NCI-H187 (cell line): ENCODE measurements at regions not wholly inside any gene's neighbourhood (a gene's known extent, or its start where the extent isn't known, plus 50 kb on each side); places are given as distances from the start of the nearest gene placed in this dataset.

Experiments used
- DNase-seq, 2 experiments: peaks; one replicate each; lab custom pipeline; 2025; lab: John Stamatoyannopoulos, UW

DNA sequence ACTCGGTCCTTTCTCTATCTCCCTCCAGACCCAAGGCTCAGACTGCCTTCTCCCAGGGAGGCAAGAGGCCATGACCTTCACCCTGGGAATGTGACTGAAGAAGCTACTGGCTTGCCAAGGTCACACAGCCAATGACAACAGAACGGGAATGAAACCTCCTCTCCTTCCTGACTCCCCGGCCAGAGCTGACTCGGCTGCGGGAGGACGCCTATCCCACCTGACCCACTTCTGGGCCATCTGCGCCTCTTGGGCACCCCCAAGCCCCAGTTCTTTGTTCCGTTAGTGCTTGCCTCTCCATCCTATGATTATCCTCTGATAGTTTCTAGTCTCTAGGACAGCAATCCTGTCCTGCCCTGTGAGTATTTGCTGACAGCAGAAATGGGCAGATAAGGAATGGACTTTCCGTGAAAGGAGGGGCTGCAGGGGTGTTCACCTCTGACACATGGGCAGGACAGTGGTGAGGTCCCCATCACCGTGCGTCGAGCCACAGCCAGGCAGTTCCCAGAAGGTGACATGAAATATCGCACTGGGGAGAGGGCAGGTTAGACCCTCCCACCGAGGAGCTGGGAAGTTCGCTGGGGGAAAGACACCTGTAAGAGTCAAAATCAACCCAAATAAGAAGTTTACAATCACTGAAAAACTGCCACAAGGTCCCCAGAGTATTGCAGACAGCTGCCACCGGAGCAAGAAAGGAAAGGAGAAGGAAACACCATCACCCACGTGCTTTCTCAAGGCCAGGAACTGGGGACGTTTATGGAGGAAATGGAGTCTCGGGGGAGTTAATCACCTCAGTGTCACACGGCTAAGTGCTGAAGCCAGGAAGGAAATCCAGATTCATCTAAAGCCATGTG, 63.0 kb downstream of the INSIG1 start:
- DNase-seq: no peak

DNA sequence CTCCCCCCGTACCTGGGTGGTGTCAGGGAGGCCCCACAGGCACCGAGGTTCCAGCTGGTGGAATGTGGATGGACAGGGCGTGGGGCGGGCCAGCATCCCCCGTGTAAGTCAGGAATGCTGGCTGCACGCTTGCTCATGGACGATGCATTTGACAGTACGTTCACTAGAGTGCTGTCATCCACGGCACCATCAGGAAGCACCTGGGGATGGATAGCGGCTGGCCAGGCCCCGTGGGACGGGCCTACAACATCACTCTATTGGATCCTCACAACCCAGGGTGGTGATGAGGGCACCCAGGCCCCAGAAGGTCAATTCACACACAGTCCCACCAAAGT, 63.6 kb downstream of the INSIG1 start:
- DNase-seq: no peak

DNA sequence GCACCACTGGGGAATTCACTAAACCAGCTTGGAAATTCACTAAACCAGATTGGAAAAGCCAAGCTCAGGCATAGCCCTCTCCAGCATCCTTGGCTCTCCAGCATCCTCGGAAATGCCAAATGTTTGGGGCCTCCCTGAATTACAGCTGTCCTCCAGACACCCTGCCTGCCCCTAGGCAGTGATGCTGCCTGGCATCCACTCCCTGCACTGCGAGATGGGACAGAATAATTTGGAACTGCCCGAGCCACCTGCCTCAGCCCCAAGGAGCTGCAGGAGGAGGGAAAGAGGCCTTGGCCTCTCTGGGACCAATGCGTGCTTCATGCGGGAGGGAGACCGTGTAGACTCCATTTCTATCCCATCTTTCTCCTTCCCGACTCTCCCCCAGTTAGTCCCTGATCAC, 64.3 kb downstream of the INSIG1 start:
- no peak for DNase-seq

DNA sequence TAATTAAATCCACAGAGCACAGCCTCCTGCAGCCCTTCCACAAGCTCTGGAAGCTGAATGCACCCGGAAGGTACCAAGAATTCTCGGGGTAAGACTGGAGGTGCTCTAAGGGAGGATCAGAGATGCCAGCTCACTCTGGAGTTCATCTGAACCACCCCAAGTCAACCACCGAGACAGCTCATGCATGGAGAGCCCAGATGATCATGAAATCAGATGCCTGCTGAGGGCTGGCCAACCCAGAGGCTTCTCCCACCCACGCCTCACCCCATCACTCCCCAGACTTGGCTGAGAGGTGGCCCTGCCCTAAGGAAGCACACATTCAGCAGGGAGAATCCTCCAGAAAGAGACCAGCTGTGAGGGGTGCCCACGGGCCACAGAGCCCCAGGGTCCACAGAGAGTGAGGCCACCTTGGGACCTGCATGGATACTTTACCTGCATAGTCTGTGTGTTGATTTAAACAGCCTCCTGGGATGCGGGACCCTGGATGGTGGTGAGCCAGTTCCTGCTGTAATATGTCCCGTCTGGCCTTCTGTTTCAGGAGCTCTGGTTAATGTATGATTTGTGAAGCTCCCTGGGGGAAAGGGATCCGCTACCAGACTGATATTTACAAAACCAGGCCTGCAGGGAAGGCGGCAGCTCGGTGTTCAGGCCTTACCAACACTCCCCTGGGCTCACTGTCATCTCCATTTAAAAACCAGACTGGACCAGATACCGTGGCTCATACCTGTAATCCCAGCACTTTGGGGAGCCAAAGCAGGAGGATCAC, 64.9 kb downstream of the INSIG1 start:
- no peak for DNase-seq

DNA sequence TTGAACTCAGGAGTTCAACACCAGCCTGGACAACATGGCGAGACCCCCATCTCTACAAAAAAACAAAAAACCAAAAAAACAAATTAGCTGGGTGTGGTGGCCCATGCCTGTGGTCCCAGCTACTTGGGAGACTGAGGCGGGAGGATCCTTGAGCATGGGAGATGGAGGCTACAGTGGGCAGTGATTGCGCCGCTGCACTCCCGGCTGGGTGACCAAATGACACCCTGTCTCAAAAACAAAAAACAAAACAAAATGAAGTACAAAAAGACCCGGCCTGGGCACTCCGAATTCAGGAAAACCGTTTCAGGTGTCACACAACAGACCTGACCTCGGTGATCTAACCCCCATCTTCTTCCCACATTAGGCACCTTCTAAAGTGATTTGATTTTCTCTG, 65.5 kb downstream of the INSIG1 start:
- no peak for DNase-seq

DNA sequence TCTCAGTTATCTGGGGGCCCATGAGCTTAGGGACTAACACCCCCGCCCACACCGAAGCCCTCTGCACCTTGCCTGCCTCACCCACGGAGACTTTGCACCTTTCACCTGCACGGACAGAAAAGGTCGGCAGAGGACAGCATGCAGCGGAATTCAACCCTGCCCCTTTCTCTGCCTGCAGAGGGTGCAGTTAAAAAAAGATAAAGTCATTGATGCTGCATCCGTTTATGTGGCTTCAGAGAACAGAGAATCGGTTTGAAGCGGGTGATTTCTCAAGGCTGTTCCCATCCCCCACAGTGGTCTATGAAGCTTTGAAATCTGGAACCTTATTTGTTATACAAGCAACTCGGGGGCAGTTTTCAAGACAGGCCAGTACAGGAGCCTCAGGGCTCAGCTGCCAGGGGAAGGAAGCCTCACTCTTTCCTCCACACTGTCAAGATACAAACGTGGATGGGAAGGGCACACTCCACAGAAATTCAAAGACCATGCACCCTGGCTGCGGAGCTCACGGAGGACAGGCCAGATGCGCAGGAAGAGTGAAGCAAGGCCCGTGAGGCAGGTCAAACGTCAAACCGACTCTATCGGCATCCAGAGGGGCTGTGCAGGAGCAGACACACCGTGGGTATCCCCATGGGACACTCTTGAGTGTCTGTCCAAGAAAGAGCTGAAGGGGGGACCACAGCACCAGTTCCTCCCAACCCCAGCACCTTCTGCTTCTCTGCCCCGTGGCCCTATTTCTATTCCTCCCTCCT, 66.3 kb downstream of the INSIG1 start:
- no peak for DNase-seq

DNA sequence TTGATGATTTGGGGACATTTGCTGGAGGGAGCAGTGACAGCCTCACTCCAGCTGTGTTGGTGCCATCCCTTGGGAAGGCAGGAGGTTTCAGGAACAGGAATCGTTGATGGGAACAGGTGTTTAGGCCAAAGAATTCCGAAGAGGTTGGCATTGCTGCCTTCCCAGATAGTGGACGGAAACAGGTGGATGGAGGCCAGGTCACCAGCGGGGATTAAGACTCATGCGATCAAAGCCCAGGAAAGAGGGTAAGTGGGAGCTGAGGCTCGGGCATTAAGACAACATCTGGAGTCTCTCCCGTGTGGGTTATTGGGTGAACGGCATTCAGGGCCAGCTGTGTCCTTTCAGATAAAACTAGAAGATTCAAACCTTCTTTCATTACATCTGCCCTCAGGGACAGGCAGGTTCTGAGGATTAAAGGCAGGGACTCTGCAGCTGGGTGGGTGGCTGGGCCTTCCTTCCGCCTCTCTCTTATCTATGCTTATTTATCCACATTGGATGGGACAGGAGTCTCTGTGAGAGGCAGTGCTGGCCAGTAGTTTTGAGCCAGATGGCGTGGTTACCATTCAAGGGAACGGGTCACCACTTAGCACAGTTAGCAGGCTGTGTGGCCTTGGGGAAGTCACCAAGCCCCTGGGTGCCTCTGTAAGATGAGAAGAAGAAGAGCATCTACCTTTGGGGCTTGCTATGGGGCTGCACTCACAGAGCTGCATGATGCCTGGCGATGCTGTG, 67.6 kb downstream of the INSIG1 start:
- no peak for DNase-seq

DNA sequence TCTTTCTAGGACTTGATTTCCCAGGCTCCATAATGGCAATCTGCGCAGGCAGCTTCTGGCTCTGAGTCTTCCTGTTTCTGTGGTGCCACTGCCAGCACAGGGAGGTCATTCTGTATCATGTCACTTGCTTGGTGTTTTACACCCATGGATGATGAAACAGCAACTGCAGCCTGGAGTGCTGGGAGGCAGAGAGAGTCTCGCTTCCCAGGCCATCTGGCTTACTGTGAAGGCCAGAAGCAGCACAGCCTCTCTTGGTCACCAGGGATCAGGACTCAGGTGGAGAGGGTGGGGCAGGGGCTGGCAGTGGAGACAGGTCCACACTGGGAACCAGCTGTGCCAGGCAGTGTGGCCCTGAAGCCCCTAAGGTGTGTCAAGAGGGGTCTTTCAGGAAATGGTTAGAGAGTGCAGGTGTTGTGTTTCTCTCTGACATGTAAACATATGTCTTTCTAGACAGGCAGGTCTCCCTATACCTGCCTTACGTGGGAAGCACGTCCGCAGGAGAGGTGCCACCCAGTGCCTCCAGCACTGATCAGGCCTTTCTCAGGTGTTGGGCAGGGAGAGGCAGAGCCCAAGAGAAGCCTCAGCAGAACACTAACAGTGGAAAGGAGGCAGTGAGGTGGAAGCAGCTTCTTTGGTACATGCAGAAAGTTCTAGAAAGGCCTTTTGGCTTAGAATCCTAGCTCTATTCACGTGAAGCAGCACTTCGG, 71.4 kb downstream of the INSIG1 start:
- DNase-seq: no peak

DNA sequence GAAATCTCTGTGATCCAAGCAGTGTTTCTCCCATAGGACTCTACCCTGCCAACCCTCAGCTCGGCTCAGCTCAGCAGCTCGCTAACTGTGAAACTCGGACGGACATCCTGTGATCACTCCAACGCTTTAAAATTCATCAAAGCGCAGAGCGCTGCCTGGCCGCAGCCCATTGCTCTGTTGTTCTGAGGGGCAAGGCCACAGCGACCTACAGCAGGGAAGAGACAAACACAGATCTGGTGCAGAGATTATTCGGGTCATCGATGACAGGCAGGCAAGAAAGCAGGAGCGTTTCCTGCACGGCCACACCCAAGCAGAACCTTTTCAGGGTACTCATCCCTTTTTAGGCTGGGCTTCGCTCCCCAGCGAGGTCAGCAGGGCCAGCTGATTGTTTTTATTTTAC, 72.1 kb downstream of the INSIG1 start:
- DNase-seq: no peak

DNA sequence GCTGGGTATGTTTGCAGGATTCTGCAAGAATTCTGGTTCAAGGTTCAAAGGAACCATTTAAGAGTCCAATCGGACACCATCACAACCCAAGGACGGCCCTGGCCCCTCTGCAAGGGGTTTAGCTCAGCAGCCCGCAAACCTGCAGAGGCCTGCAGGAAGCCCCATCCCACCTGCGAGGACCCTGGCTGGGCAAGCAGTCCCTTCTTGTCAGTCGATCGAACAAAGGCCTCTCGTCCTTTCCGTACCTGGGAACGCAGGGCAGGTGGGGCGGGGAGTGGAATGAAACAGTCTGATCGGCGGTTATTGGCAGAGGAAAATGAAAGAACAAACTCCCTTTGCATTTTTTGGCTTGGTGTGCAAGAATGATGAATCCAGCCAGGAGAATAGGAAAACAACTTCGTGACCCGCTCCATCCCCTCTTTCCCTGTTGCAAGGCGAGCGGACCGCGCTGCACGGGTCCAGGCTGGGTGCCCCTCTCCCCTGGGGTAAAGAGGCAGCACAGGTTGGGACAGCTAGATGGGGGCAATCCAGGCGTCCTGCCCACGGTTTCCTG, 73.7 kb downstream of the INSIG1 start:
- DNase-seq: no peak

DNA sequence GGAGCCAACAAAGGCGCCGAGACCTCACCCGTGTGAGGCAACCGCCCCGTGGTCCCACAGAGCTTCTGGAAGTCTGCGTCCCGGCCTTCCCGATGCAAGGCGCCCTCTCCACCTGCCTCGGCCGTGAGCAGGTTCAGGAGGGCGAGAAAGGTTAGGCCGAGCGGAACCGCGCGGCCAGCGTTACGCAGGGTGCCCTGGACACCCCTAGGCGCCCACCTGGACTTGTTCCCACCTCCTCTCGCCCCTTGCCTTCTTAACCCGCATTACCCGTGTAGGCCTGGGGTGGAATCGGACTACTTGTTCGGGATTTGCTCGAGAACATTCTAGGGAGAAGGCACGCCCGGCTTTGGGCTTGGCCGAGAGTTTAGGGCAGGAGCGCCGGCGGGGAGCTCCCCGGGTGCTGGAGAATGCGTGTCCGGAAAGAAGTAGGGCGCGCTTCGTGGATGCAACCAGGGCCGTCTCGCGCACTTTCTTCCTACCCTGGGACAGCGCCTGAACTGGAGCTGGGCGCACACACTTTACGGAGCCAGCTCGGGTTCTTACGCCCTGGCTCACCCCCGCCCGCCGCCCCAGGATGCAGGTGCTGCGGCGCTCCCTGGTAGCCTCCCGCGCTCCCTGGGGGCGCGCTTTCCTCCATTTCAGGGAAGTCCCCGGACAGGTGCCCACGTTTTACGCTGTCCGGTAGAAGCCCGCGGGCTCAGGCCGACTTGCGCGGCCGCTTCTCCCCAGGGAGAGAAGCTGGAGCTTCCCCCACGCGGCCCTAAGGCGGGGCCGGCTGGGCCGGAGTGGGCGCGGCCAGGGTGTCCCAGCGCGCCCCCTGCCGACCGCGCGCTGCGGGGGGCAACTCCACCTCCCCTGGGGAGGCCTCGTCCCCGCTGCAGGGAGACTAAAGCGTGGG, 74.5 kb downstream of the INSIG1 start:
- DNase-seq: no peak

DNA sequence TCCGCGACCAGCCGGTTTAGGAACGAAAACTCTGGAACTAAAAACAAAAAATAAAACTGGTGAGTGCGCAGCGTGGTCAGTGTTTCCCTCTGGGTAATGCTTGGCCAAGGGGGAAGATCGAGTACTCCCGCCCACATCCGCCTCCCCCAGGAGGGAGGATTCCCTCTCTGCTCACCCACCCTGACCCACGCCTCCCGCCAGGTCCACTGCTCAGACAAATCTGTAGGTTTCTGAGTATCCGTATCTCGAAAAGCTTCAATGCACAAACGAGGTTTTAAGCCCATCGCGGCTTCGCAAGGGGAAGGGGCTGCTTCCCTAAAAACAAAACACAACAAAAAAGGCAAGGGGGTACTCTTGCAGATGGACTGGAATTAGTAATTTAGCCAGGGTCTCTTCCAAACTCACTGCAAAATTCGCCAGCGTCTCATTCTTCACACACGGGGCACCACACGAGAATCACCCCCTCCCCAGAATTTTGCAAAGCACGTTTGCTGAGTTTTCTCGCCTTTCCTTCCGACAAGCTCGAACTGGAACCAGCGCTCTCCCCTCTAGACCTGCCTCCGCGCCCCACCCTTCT, 75.2 kb downstream of the INSIG1 start:
- no peak for DNase-seq

DNA sequence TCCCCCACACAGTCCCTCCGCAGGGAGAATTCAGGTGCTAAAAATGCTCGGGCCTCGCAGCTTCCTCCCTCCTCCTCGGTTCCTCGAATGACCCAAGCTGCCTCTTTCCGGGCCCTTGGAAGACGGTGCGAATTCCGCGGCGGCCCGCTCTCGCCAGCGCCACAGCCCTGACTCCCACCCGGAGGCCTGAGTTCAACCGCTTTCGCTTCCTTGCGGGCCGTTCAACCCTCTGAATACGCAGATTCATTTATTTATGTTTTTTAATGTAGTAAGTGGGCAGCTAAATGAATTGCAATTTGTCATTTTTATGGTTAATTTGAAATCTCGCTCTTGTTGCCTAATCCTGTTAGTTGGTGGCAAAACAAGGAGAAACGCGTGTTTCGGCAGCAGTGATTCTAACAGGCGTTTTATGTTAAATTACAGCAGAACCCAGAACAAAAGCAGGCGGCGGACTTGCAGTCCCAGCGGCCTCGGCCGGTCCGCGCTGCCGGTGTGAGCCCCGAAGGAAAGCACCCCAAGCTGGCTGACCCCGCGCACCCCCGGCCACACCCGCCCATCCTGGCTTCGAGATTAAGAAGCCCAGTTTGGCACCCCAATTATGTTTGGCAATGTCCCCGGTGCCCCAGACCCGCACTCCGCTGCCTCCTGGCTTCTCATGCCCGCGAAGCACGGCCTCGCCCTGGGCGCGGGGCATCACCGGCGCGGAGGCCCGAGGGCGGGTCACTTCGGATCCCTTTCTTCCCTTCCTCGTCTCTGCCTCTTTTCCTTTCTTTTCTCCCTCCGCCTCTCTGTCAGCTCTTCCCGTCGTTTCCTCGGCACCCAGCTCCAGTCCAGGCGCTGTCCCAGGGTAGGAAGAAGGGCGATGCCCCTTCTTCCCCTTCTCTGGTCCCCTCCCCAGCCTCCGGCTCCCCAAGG, 75.9 kb downstream of the INSIG1 start:
- no peak for DNase-seq

DNA sequence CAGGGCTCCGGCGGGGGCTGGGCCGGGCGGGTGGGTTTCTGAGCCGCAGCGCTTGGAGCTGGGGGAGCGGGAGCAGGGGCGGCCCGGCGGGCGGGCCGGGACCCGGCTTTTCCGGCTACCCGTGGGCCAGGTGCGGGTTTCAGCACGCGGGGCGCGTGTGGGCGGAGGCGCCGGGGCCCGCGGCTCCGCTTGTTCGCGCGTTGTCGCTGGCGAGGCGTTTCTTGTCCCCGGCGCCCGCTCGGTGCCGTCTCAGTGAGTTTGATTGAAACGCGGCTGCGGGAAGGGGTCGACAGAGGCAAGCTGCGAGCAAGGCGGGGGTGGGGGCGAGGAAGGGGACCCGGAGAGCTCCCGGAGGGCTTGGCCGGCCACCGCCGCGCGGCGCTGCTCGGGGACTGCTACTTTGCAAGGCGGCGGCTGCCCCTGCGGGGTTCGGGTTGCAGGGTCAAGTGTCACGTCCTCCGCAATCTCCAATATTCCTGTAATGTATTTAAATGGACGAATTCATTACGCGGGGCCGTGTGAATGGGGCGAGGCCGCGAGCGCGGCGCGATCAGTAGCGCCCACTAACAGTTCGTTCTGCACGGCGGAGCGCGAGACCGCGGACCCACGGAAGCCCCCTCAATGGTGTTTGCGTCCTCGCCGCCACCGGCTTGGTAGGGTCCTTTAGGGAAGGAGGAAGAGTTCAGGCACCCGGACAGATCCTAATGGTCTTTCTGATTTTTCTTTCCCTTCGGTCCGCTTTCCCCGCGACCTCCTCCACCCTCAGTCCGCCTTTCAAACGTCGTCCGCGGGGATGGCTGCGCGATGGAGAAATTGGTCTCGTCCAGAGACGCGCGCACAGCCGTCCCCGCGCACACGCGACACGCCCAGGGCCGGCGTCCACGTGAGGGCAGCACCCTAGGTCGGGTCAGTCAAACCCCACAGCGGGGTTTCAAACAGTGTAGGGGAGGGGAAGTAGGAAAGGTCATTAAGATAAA, 76.9 kb downstream of the INSIG1 start:
- no peak for DNase-seq

DNA sequence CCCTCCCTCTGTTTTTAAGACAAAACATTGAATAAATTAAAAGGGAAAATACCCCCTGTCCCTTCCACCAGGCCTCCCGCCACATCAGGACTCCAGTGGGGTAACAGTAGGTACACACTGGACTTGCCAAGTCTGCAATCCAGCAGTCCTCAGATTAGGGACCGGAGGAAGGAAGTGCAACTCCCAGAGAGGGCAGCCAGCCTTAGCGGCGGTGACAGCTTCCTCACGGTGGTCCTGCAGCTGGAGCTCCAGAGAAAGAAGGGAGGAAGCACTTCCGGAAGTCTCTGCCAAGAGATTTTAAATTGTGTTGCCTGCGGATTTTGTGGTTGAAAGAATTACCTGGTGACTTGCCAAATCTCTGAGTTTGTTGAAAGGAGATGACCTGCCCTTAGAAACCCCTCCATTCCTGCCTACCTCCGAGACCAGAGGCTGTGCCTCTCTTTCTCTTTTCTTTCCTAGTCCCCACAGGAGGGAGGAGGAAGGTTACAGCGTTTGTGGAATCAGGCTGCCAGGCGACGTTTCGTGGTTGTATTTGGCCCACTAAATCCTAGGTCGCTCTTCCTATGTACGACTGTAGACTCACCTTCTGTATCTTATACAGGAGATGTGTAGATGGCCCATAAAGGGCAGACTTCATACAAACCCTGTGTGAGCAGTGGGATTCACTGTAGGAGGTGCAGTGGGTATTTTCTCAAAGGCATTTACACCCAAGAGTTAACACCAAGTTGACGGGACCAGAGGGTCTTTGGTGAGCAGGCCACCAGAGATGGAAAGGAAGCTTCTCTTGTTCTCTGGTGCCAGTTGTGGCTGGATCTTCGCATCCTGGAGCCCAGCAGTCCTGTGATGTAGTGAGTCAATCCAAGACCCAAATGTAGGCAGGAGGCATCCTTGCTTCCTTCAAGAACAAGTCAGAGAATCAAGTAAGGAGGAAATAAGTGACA, 77.9 kb downstream of the INSIG1 start:
- DNase-seq: no peak

DNA sequence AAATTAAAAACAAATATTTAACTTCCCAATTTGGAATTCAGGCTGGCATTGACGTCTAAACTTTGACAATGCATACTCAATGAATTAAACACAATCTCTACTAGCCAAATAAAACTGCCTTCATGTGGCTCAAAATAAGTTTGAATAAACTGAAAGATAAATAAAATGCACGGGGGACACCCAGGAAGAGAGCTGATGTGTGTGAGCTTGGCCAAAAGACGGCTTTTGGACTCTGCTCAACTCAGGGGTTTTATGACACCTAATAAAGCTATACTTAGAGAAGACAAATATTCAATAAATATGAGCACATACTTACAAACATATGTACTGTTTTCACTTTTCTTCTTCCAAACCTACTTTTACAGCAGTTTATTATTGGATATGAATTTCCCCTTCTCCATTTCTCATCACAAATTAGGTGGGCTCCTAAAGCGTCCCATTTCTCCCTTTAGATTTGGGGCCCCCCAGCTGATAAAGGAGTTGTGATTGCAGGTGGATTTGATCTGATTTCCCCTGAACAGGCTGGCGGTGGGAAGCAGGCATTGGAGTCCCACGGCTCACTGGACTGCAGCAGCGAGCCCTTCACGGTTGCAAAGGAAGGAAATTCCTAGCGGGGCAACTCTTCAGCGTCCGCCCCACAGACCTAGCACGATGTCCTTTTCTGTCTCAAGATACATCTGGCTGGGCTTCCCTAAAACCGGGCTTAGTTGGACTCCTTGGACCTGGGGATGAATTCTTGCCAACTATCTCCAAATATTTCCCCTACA, 79.6 kb downstream of the INSIG1 start:
- no peak for DNase-seq
